T-cell (primary cell): ENCODE measurements at regions not wholly inside any gene's neighbourhood (a gene's known extent, or its start where the extent isn't known, plus 50 kb on each side); places are given as distances from the start of the nearest gene placed in this dataset.
"Not testable (repeated sequence)": the region's sequence is repeated elsewhere in the genome, so short reads cannot be mapped to it uniquely, and the experiment has no call there.

ENCODE experiments used
- ATAC-seq, 4 experiments: fragments of 200-7000 bp in 3 of 4; fragments of 150-1000 bp in 1 of 4; cut with Tn5 transposase; replicated peaks in 1 of 4; 1 replicate in 3 of 4; 2 replicates in 1 of 4; pipeline ENCODE4 v1.10.0; 2021; ENCODE audit warnings: moderate library complexity in 3 of 4, mild to moderate bottlenecking in 2 of 4, moderate number of reproducible peaks in 1 of 4
- CTCF ChIA-PET, 2 donors: fragments of 300-600 bp; sonication (Branson Sonifier 250); formaldehyde crosslinking; loops; one replicate each; lab custom pipeline; 2022; ENCODE audit warnings: antibody characterized with exemption in 2 of 2; lab: Charles Lee
- POLR2A ChIA-PET, 2 donors: fragments of 300-600 bp; sonication (Branson Sonifier 250); formaldehyde crosslinking; loops; one replicate each; lab custom pipeline; 2022; ENCODE audit warnings: antibody characterized with exemption in 2 of 2; lab: Charles Lee
- DNase-seq, 35 experiments: peaks; one replicate each; pipeline versions ENCODE4 v3.0.0 to v3.0.0-alpha.2; 2013 to 2023
- H3K27ac ChIP-seq: one replicate; pipeline ENCODE4 v1.5.1; 2013; ENCODE audit warnings: low read length
- H3K27me3 ChIP-seq, 2 experiments: replicated peaks in 1 of 2; 1 replicate in 1 of 2; 2 replicates in 1 of 2; pipeline versions ENCODE4 v1.6.1 to v1.7.0; 2013; ENCODE audit warnings: low read length in 1 of 2, mixed read lengths in 1 of 2; ENCODE audit not compliant: control insufficient read depth in 2 of 2, insufficient read depth in 2 of 2; ENCODE audit errors: extremely low read depth in 1 of 2
- H3K36me3 ChIP-seq, 2 donors: 1 replicate in 1 of 2; 2 replicates in 1 of 2; pipeline versions ENCODE4 v1.6.1 to v1.7.0; 2013; ENCODE audit warnings: low read length in 1 of 2; ENCODE audit not compliant: control insufficient read depth in 2 of 2, insufficient read depth in 1 of 2; ENCODE audit errors: extremely low read depth in 1 of 2
- H3K4me1 ChIP-seq, 2 experiments: 1 replicate in 1 of 2; 2 replicates in 1 of 2; pipeline versions ENCODE4 v1.6.1 to v1.7.0; 2013; ENCODE audit warnings: low read length in 2 of 2, mixed read lengths in 1 of 2; ENCODE audit not compliant: insufficient read depth in 2 of 2, control insufficient read depth in 1 of 2; ENCODE audit errors: extremely low read depth in 1 of 2
- H3K4me3 ChIP-seq, 2 donors: 1 replicate in 1 of 2; 2 replicates in 1 of 2; pipeline versions ENCODE4 v1.5.1 to v1.7.0; 2013; ENCODE audit warnings: mild to moderate bottlenecking in 2 of 2, low read length in 1 of 2, moderate library complexity in 1 of 2; ENCODE audit not compliant: control insufficient read depth in 1 of 2; ENCODE audit errors: extremely low read depth in 1 of 2
- H3K9me3 ChIP-seq: 2 replicates; pipeline ENCODE4 v1.7.0; 2013
- H3K27ac Mint-ChIP-seq, 2 donors: one replicate each; pipeline ENCODE4 v1.8.0; 2020 to 2021; ENCODE audit warnings: mild to moderate bottlenecking in 2 of 2, mixed read lengths in 2 of 2
- H3K27me3 Mint-ChIP-seq, 2 donors: one replicate each; pipeline ENCODE4 v1.8.0; 2021 to 2022; ENCODE audit warnings: mixed read lengths in 2 of 2
- H3K36me3 Mint-ChIP-seq: one replicate; pipeline ENCODE4 v1.8.0; 2021; ENCODE audit warnings: mixed read lengths
- H3K4me1 Mint-ChIP-seq, 3 donors: one replicate each; pipeline ENCODE4 v1.8.0; 2020 to 2022; ENCODE audit warnings: mixed read lengths in 3 of 3, mild to moderate bottlenecking in 1 of 3
- H3K4me3 Mint-ChIP-seq, 3 donors: one replicate each; pipeline ENCODE4 v1.8.0; 2020 to 2022; ENCODE audit warnings: mild to moderate bottlenecking in 3 of 3, mixed read lengths in 3 of 3, moderate library complexity in 3 of 3
- H3K9me3 Mint-ChIP-seq, 3 donors: one replicate each; pipeline ENCODE4 v1.8.0; 2020 to 2022; ENCODE audit warnings: mixed read lengths in 3 of 3
- WGBS: methylation state at CpG from one replicate; pipeline ENCODE4 v1.1.5; 2013; ENCODE audit warnings: missing lambda C conversion rate; ENCODE audit not compliant: insufficient coverage; 5-methylcytosine and 5-hydroxymethylcytosine counted together

GRCh38 chr5:114704225-114704893 is 342.5 kb downstream of the KCNN2 start:
- WGBS = 93% methylated on average over 3 of the region's 31 CpGs
- CTCF ChIA-PET = not testable (repeated sequence)

GRCh38 chr5:114702731-114703130 is 340.9 kb downstream of the KCNN2 start:
- DNase-seq (no peak), ATAC-seq (no peak)
- H3K27ac ChIP-seq = no peak overlapping the region
- WGBS = no CpG with 5 or more reads among the region's 1 CpG
- no peaks in the 10 kb centered on the region for H3K9me3 ChIP-seq
- H3K4me3 Mint-ChIP-seq = no peak overlapping the region
- no peak overlapping the region for H3K27ac Mint-ChIP-seq
- no peaks in the 10 kb centered on the region for H3K4me1 Mint-ChIP-seq
- no peaks in the 10 kb centered on the region for H3K4me1 ChIP-seq
- POLR2A ChIA-PET = no interaction called here
- H3K4me3 ChIP-seq = no peak overlapping the region
- CTCF ChIA-PET = no interaction called here
- no peaks in the 10 kb centered on the region for H3K36me3 ChIP-seq
- H3K36me3 Mint-ChIP-seq = no peaks in the 10 kb centered on the region
- no peaks in the 10 kb centered on the region for H3K27me3 ChIP-seq
- peaks cover 0 to 3% (median 3%) of the 10 kb centered on the region in 3 donors for H3K9me3 Mint-ChIP-seq
- H3K27me3 Mint-ChIP-seq = no peaks in the 10 kb centered on the region

More at GRCh38 chr5:114704225-114704893, 342.5 kb downstream of the KCNN2 start:
- H3K27ac Mint-ChIP-seq, POLR2A ChIA-PET, H3K4me3 ChIP-seq, H3K4me3 Mint-ChIP-seq, H3K4me1 ChIP-seq, H3K4me1 Mint-ChIP-seq, H3K27me3 Mint-ChIP-seq, H3K36me3 Mint-ChIP-seq, ATAC-seq, DNase-seq, H3K9me3 Mint-ChIP-seq, H3K27ac ChIP-seq, H3K27me3 ChIP-seq, H3K36me3 ChIP-seq, H3K9me3 ChIP-seq: not testable (repeated sequence)

GRCh38 chr5:114702136-114702535 is 340.3 kb downstream of the KCNN2 start:
- no peaks in the 10 kb centered on the region for H3K36me3 ChIP-seq
- no peak overlapping the region for H3K4me3 ChIP-seq
- ATAC-seq (no peak), DNase-seq (no peak)
- Mint-ChIP-seq H3K9me3 (peaks cover 0 to 4% (median 3%) of the 10 kb centered on the region in 3 donors), H3K27me3 (no peaks in the 10 kb centered on the region), H3K4me1 (no peaks in the 10 kb centered on the region), H3K27ac (no peak overlapping the region), H3K4me3 (no peak overlapping the region), H3K36me3 (no peaks in the 10 kb centered on the region)
- CTCF ChIA-PET = no interaction called here
- WGBS = 40% methylated on average over 1 of the region's 3 CpGs
- no peak overlapping the region for H3K27ac ChIP-seq
- H3K4me1 ChIP-seq = no peaks in the 10 kb centered on the region
- POLR2A ChIA-PET = no interaction called here
- H3K9me3 ChIP-seq = no peaks in the 10 kb centered on the region
- H3K27me3 ChIP-seq = no peaks in the 10 kb centered on the region

DNA sequence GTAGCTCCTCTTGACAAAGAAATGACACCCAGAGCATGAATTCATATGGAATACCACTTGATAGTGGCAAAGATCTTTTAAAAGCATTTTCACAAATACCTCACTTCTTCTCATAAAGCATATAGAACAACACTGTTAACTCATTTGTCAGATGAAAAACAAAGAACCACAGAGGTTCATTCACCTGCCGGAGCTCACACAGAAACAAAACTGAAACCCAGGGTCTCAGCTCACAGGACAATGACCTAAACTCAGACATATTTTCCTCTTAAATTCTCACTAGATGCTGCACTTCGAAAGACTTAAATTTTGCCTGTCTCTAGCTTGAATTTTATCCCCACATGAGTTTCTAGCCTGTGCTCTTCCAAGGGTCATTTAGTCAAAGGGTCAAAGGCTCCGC is 339.0 kb downstream of the KCNN2 start:
- ChIA-PET POLR2A (no interaction called here), CTCF (no interaction called here)
- Histone ChIP-seq H3K4me3 (no peak overlapping the region), H3K27me3 (no peaks in the 10 kb centered on the region), H3K27ac (no peak overlapping the region), H3K9me3 (no peaks in the 10 kb centered on the region), H3K4me1 (no peaks in the 10 kb centered on the region), H3K36me3 (no peaks in the 10 kb centered on the region)
- H3K27ac Mint-ChIP-seq = no peak overlapping the region
- no peaks in the 10 kb centered on the region for H3K4me1 Mint-ChIP-seq
- DNase-seq (no peak), ATAC-seq (no peak)
- no peak overlapping the region for H3K4me3 Mint-ChIP-seq
- 63% methylated on average over 1 of the region's 3 CpGs for WGBS
- H3K27me3 Mint-ChIP-seq = no peaks in the 10 kb centered on the region
- no peaks in the 10 kb centered on the region for H3K36me3 Mint-ChIP-seq
- H3K9me3 Mint-ChIP-seq = peaks cover 0 to 4% (median 3%) of the 10 kb centered on the region in 3 donors

DNA sequence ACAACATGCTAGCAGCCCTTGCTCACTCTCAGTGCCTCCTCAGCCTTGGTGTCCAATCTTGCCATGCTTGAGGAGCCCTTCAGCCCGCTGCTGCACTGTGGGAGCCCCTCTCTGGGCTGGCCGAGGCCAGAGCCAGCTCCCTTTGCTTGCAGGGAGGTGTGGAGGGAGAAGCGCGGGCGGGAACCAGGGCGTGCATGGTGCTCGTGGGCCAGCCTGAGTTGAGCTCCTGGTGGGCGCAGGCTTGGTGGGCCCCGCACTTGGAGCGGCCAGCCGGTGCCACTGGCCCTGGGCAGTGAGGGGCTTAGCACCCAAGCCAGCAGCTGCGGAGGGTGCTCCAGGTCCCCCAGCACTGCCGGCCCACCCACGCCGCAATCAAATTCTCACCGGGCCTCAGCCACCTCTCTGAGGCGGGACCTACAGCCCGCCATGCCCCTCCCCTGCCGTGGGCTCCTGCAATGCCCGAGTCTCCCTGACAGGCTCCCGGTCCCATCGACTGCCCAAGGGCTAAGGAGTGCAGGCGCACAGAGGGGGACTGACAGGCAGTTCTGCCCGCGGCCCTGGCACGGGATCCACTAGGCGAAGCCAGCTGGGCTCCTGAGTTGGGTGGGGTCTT is 333.5 kb downstream of the KCNN2 start:
- H3K4me1 ChIP-seq = no peaks in the 10 kb centered on the region
- no peak overlapping the region for H3K4me3 ChIP-seq
- H3K27me3 ChIP-seq = no peaks in the 10 kb centered on the region
- ChIA-PET POLR2A (no interaction called here), CTCF (no interaction called here)
- Mint-ChIP-seq H3K27ac (no peak overlapping the region), H3K4me1 (no peaks in the 10 kb centered on the region), H3K9me3 (peaks cover 0 to 13% (median 4%) of the 10 kb centered on the region in 3 donors), H3K36me3 (no peaks in the 10 kb centered on the region), H3K27me3 (no peaks in the 10 kb centered on the region), H3K4me3 (no peak overlapping the region)
- DNase-seq = no peak
- WGBS = 92% methylated on average over 26 of the region's 27 CpGs
- H3K27ac ChIP-seq = no peak overlapping the region
- no peaks in the 10 kb centered on the region for H3K36me3 ChIP-seq
- no peaks in the 10 kb centered on the region for H3K9me3 ChIP-seq
- ATAC-seq = no peak

DNA sequence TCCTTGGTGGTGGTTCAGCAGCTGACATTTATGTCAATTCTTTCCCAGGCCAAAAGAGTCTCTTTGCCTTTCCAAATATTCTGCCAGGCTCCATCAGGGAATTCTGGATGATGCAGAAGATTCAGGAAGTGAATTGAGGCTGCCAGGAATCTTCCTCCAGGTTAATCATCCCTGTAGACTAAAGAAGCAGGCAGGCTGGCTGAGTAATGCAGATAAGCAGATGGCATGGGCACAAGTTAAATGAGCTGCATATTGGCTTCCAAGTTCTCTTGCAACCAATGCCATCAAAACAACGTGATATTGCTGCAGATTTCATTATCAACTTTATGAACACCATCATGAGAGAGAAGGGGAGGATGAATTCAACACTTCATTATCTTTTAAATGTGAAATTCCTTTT is 324.5 kb downstream of the KCNN2 start:
- Mint-ChIP-seq H3K4me3 (no peak overlapping the region), H3K27ac (no peak overlapping the region), H3K36me3 (no peaks in the 10 kb centered on the region), H3K27me3 (no peaks in the 10 kb centered on the region), H3K4me1 (no peaks in the 10 kb centered on the region), H3K9me3 (peaks cover 3 to 14% (median 10%) of the 10 kb centered on the region in 3 donors)
- Histone ChIP-seq H3K4me3 (no peak overlapping the region), H3K4me1 (no peaks in the 10 kb centered on the region), H3K27me3 (no peaks in the 10 kb centered on the region), H3K27ac (no peak overlapping the region), H3K9me3 (no peaks in the 10 kb centered on the region), H3K36me3 (no peaks in the 10 kb centered on the region)
- WGBS = no CpG with 5 or more reads among the region's 1 CpG
- CTCF ChIA-PET = no interaction called here
- no peak for ATAC-seq
- POLR2A ChIA-PET = no interaction called here
- no peak for DNase-seq
